Psoas muscle (tissue), 7 donors: ENCODE measurements at regions not wholly inside any gene's neighbourhood (a gene's known extent, or its start where the extent isn't known, plus 50 kb on each side); places are given as distances from the start of the nearest gene placed in this dataset.

Experiments
- ATAC-seq, 4 donors: fragments of 200-7000 bp; cut with Tn5 transposase; one replicate each; pipeline ENCODE4 v1.9.1; 2020; ENCODE audit warnings: moderate library complexity in 3 of 4, mild to moderate bottlenecking in 2 of 4
- DNase-seq, 2 donors: peaks; one replicate each; pipeline ENCODE4 v3.0.0-alpha.2; 2020
- H3K27ac ChIP-seq: fragments of 200-600 bp; one replicate; pipeline ENCODE4 v1.8.0; 2022
- H3K27me3 ChIP-seq, 3 donors: fragments of 200-600 bp in 1 of 3; one replicate each; pipeline versions ENCODE4 v1.6.1 to v1.8.0; 2013 to 2022; ENCODE audit warnings: low read length in 2 of 3, mild to moderate bottlenecking in 2 of 3, moderate library complexity in 1 of 3; ENCODE audit not compliant: insufficient read depth in 3 of 3
- H3K36me3 ChIP-seq, 2 donors: fragments of 200-600 bp in 1 of 2; one replicate each; pipeline versions ENCODE4 v1.6.1 to v1.8.0; 2013 to 2022; ENCODE audit warnings: low read depth in 1 of 2, mild to moderate bottlenecking in 1 of 2, moderate library complexity in 1 of 2; ENCODE audit not compliant: insufficient read depth in 1 of 2
- H3K4me1 ChIP-seq: fragments of 200-600 bp; one replicate; pipeline ENCODE4 v1.8.0; 2022
- H3K4me3 ChIP-seq: fragments of 200-600 bp; one replicate; pipeline ENCODE4 v1.8.0; 2022; ENCODE audit warnings: mild to moderate bottlenecking
- H3K9me3 ChIP-seq: fragments of 200-600 bp; one replicate; pipeline ENCODE4 v1.8.0; 2022
- WGBS, 3 donors: extraction: QIAGEN DNeasy Blood & Tissue Kit; methylation state at CpG; one replicate each; pipeline versions ENCODE4 v1.1.6 to v1.1.7; 2013; 5-methylcytosine and 5-hydroxymethylcytosine counted together
- intact Hi-C, 2 donors: fragments of 100-400 bp; cut with DNase I; formaldehyde crosslinking; loops; one replicate each; pipeline versions ENCODE4 v1.11.0 to v1.14.2; 2022
- TF ChIP-seq, protein P1 (sequence below): fragments of 200-600 bp; IDR thresholded peaks from one replicate; pipeline ENCODE4 v1.8.0; 2022; ENCODE audit warnings: antibody characterized with exemption
- donor health status: healthy with polysubstance abuse.
- donor health status: DM: no; HTN: no; CAD: no; lungs with moderate emphysema.
- donor health status: Bipolar disorder and iron deficiency.
- donor health status: healthy.
- donor health status: DM: yes; HTN: yes; CAD: no.
- donor health status: DM: no; HTN: no; CAD: no.
- donor health status: DM: yes; HTN: yes; CAD: no.

DNA sequence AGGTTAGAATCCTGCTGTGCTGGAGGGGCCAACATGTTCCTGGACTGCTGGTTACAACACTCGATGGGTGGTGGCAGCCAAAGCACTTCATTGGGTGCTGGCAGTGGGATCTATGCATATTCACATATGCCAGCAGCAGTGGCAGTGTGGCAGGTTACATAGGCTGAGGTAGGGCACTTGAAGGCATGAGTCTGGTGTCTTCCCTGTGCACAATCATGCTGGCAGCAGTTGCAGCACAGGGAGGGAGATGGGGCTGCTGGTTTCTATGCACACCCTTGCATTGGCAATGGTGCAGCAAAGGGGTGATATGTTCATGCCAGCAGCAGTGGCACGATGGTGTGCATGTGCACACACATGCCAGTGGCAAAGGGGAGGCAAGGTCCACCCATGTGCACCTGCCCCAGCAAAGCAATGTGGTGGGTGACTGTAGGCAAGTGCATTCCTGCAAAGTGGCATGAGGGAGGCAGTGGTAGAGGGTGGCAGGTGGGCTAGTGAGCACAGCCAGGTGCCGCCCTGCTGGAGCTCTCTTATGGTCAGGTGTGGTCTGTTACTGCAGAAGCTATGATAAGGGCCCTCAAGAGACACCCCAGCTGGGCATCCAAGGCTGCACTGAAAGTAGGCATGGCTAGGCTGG, 356.2 kb upstream of the STEAP1 start:
- intact Hi-C loops: no loop called here
- DNase-seq (no peak), ATAC-seq (no peak)
- Histone ChIP-seq H3K4me3 (no peak overlapping the region), H3K9me3 (no peaks in the 10 kb centered on the region), H3K27me3 (no peaks in the 10 kb centered on the region), H3K36me3 (no peaks in the 10 kb centered on the region), H3K4me1 (no peaks in the 10 kb centered on the region), H3K27ac (no peak overlapping the region)
- TF ChIP-seq, protein P1, sequence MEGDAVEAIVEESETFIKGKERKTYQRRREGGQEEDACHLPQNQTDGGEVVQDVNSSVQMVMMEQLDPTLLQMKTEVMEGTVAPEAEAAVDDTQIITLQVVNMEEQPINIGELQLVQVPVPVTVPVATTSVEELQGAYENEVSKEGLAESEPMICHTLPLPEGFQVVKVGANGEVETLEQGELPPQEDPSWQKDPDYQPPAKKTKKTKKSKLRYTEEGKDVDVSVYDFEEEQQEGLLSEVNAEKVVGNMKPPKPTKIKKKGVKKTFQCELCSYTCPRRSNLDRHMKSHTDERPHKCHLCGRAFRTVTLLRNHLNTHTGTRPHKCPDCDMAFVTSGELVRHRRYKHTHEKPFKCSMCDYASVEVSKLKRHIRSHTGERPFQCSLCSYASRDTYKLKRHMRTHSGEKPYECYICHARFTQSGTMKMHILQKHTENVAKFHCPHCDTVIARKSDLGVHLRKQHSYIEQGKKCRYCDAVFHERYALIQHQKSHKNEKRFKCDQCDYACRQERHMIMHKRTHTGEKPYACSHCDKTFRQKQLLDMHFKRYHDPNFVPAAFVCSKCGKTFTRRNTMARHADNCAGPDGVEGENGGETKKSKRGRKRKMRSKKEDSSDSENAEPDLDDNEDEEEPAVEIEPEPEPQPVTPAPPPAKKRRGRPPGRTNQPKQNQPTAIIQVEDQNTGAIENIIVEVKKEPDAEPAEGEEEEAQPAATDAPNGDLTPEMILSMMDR: no peak
- 76 to 92% (median 90%) methylated on average over 3 of the region's 3 CpGs for WGBS, 3 donors

DNA sequence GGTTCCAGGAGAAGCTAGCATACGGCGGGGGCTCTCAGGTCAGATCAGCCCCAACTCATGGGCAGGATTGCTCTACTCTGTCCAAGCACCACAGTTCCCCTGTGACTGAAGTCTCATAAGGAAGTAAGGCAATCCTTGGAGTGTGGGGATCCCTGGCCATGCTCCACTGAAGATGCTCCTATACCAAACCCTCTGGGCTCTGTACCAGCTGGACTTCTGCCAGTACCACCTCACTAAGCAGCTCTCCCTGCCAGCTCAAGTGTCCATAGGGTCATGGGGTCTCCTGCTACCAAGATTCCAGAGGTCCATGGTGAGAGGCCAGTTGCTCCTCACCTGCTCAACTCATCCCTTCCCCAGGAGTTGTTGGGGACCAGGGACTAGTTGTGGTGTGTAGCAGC, 355.7 kb upstream of the STEAP1 start:
- ATAC-seq (no peak), DNase-seq (no peak)
- Histone ChIP-seq H3K36me3 (no peaks in the 10 kb centered on the region), H3K4me3 (no peak overlapping the region), H3K27ac (no peak overlapping the region), H3K4me1 (no peaks in the 10 kb centered on the region), H3K27me3 (no peaks in the 10 kb centered on the region), H3K9me3 (no peaks in the 10 kb centered on the region)
- intact Hi-C loops: no loop called here
- TF ChIP-seq, protein P1: no peak
- WGBS, 3 donors: 89 to 100% (median 95%) methylated on average over 2 of the region's 2 CpGs

DNA sequence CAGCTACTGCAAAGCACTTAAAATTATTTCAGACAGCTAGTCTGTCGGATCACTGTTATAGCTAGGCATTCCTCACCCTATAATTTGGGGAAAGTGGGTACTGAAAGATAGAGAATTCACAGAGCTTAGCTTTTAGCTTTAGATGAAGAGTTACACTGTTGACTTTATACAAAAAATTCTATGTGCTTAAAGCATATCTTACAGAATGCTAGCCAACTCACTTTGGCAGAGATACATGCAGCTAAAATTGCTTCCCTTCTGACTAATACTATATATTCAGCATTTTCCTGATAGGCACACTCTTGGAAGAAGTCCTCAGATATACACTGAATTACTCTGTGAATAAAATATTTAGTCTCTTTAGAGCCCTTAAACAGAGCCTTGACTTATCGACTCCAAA, 353.5 kb upstream of the STEAP1 start:
- 64 to 82% (median 81%) methylated on average over 2 of the region's 2 CpGs for WGBS, 3 donors
- Histone ChIP-seq H3K36me3 (no peaks in the 10 kb centered on the region), H3K27ac (no peak overlapping the region), H3K4me3 (no peak overlapping the region), H3K4me1 (no peaks in the 10 kb centered on the region), H3K27me3 (no peaks in the 10 kb centered on the region), H3K9me3 (no peaks in the 10 kb centered on the region)
- ATAC-seq (no peak), DNase-seq (no peak)
- TF ChIP-seq, protein P1: no peak
- intact Hi-C loops: no loop called here

DNA sequence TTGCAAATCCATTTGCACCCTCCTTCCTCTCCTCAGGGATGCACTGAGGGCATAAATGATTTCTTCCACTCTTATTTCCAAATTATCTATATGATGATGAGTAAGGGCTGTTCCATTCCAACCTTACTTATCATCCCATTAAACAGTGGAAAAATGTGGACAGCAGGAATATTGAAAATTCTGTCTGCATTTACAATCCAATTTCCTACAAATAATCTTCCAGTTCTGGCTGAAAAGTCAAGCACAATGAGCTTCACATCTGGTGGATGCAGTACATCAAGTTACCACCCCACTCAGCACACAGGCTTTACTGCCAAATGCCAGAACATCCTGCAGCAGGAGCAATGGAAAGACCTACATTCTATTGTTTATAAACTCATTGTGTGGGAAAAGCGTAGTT, 345.0 kb upstream of the STEAP1 start:
- H3K4me1 ChIP-seq: no peaks in the 10 kb centered on the region
- intact Hi-C loops: no loop called here
- WGBS, 3 donors: 40 to 62% (median 44%) methylated on average over 1 of the region's 1 CpG
- DNase-seq (no peak), ATAC-seq (no peak)
- H3K9me3 ChIP-seq: no peaks in the 10 kb centered on the region
- H3K27ac ChIP-seq: no peak overlapping the region
- TF ChIP-seq, protein P1: no peak
- no peaks in the 10 kb centered on the region for H3K36me3 ChIP-seq
- no peaks in the 10 kb centered on the region for H3K27me3 ChIP-seq
- no peak overlapping the region for H3K4me3 ChIP-seq

DNA sequence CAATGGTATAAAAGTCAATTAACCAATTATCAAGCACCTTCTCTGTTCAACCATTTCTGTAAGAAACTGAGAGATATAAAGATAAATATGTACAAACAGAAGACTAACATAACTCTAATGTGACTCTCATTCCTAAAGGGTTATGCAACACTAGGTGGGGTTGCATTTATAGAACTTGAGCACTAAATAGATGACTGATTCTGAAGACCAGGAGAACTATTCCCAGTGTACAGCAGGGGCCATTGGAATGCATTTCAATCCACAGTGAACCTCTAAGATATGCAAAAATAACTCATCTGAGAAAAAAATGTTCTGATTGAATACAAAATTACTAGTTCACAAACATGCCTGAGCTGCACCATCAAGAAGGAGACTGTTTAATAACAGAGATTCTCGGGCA, 341.2 kb upstream of the STEAP1 start:
- TF ChIP-seq, protein P1: no peak
- Histone ChIP-seq H3K4me3 (no peak overlapping the region), H3K27ac (no peak overlapping the region), H3K4me1 (no peaks in the 10 kb centered on the region), H3K27me3 (no peaks in the 10 kb centered on the region), H3K36me3 (no peaks in the 10 kb centered on the region), H3K9me3 (no peaks in the 10 kb centered on the region)
- ATAC-seq (no peak), DNase-seq (no peak)
- WGBS, 3 donors: 77 to 91% (median 84%) methylated on average over 1 of the region's 1 CpG
- intact Hi-C loops: no loop called here
